Endothelial cell of umbilical vein (primary cell): ENCODE measurements at regions not wholly inside any gene's neighbourhood (a gene's known extent, or its start where the extent isn't known, plus 50 kb on each side); places are given as distances from the start of the nearest gene placed in this dataset.

Experiments used
- BruUV-seq: library from RNA; stranded (reverse); fragments of 400-500 nt; replicated peaks from 2 replicates; lab custom pipeline; 2021; lab: Mats Ljungman, UMichigan
- CTCF ChIA-PET: fragments of 300-600, 350-600 bp; sonication (Branson Sonifier 250); formaldehyde crosslinking; loops from one replicate; lab custom pipeline; 2021; ENCODE audit warnings: antibody characterized with exemption, inconsistent platforms; lab: Charles Lee
- POLR2A ChIA-PET: fragments of 300-600, 350-600 bp; sonication (Branson Sonifier 250); formaldehyde crosslinking; loops from one replicate; lab custom pipeline; 2021; ENCODE audit warnings: antibody characterized with exemption, inconsistent platforms; lab: Charles Lee
- DNase-seq: peaks from one replicate; pipeline ENCODE4 v3.0.0-alpha.2; 2011; ENCODE audit warnings: low read depth, low spot score
- FAIRE-seq: peaks from 2 replicates; lab custom pipeline; 2011; peaks lifted over from hg19 to GRCh38; lab: Jason Lieb, UNC
- H2AFZ ChIP-seq: 2 replicates; pipeline ENCODE4 v1.6.0; 2012; ENCODE audit warnings: low read depth, low read length, control low read depth, inconsistent platforms
- H3K27ac ChIP-seq: 2 replicates; pipeline ENCODE4 v1.5.1; 2011; ENCODE audit warnings: low read depth, mild to moderate bottlenecking, control low read depth, low read length, moderate library complexity; ENCODE audit not compliant: insufficient read depth
- H3K27me3 ChIP-seq, 2 experiments: 2 replicates each; pipeline versions ENCODE4 v1.6.0 to v1.6.1; 2011; ENCODE audit warnings: low read length in 2 of 2, mixed read lengths in 1 of 2; ENCODE audit not compliant: control insufficient read depth in 2 of 2, insufficient read depth in 2 of 2
- H3K36me3 ChIP-seq, 2 experiments: 2 replicates in 1 of 2; 3 replicates in 1 of 2; pipeline ENCODE4 v1.5.1; 2011; ENCODE audit warnings: low read length in 2 of 2, mild to moderate bottlenecking in 1 of 2, moderate library complexity in 1 of 2; ENCODE audit not compliant: control insufficient read depth in 2 of 2, insufficient read depth in 2 of 2; ENCODE audit errors: extremely low read depth in 1 of 2
- H3K4me1 ChIP-seq: 3 replicates; pipeline ENCODE4 v1.5.1; 2011; ENCODE audit warnings: mild to moderate bottlenecking, low read length; ENCODE audit not compliant: control insufficient read depth, insufficient read depth; ENCODE audit errors: extremely low read depth
- H3K4me2 ChIP-seq: 2 replicates; pipeline ENCODE4 v1.6.1; 2011; ENCODE audit warnings: low read length, control low read depth, mixed read lengths; ENCODE audit not compliant: insufficient read depth
- H3K4me3 ChIP-seq, 3 experiments: fragments of 200-600 bp in 1 of 3; sonication (generic), shearing (Covaris generic) in 1 of 3; replicated peaks in 1 of 3; 2 replicates each; pipeline ENCODE4 v1.5.1; 2011 to 2016; ENCODE audit warnings: control low read depth in 3 of 3, low read length in 3 of 3, mild to moderate bottlenecking in 2 of 3, inconsistent platforms in 1 of 3, low read depth in 1 of 3, moderate library complexity in 1 of 3; ENCODE audit not compliant: insufficient read depth in 1 of 3
- H3K79me2 ChIP-seq: 2 replicates; pipeline ENCODE4 v1.6.0; 2012; ENCODE audit warnings: low read length, inconsistent platforms; ENCODE audit not compliant: control insufficient read depth, insufficient read depth
- H3K9ac ChIP-seq: replicated peaks from 2 replicates; pipeline ENCODE3; 2011; ENCODE audit warnings: low read length, control low read depth; ENCODE audit not compliant: insufficient read depth; ENCODE audit errors: extremely low read depth
- H3K9me1 ChIP-seq: replicated peaks from 3 replicates; pipeline ENCODE4 v1.6.0; 2011; ENCODE audit warnings: mild to moderate bottlenecking, low read length; ENCODE audit not compliant: control insufficient read depth, insufficient read depth; ENCODE audit errors: extremely low read depth
- H3K9me3 ChIP-seq: replicated peaks from 2 replicates; pipeline ENCODE4 v1.5.1; 2012; ENCODE audit warnings: low read length, inconsistent platforms; ENCODE audit not compliant: control insufficient read depth, insufficient read depth
- H4K20me1 ChIP-seq: replicated peaks from 2 replicates; pipeline ENCODE3; 2011; ENCODE audit warnings: mild to moderate bottlenecking, low read length; ENCODE audit not compliant: control insufficient read depth, insufficient read depth; ENCODE audit errors: extremely low read depth
- EZH2 ChIP-seq: IDR thresholded peaks from 2 replicates; pipeline ENCODE4 v1.6.1; 2012; ENCODE audit warnings: borderline replicate concordance, low read depth, mild to moderate bottlenecking, moderate library complexity, low read length, inconsistent platforms; ENCODE audit not compliant: severe bottlenecking
- FOS ChIP-seq: IDR thresholded peaks from 2 replicates; pipeline ENCODE4 v1.6.1; 2011; ENCODE audit warnings: mild to moderate bottlenecking, low read length, moderate library complexity, borderline replicate concordance; ENCODE audit not compliant: insufficient read depth
- JUN ChIP-seq: IDR thresholded peaks from 2 replicates; pipeline ENCODE4 v1.6.1; 2011; ENCODE audit warnings: borderline replicate concordance, low read depth; ENCODE audit not compliant: insufficient read length, insufficient read depth
- MYC ChIP-seq: IDR thresholded peaks from one replicate; pipeline ENCODE4 v1.6.1; 2011; ENCODE audit warnings: mild to moderate bottlenecking, low read depth, low read length
- POLR2A ChIP-seq: IDR thresholded peaks from 2 replicates; pipeline ENCODE4 v1.6.1; 2012; ENCODE audit warnings: low read depth, mild to moderate bottlenecking, control low read depth, low read length
- dilution Hi-C: fragments of 300-500 bp; cut with MboI; formaldehyde crosslinking; loops from one replicate; pipeline ENCODE4 v1.15.0; 2019; ENCODE audit warnings: low sequenced_read_pairs; ENCODE audit not compliant: extremely low pct_ligation_motif_present
- intact Hi-C: fragments of 100-400 bp; cut with micrococcal nuclease; formaldehyde crosslinking; loops from one replicate; pipeline ENCODE4 v1.10.0; 2022
- TF ChIP-seq, protein P1 (sequence below), 2 donors: IDR thresholded peaks; 1 replicate in 1 of 2; 2 replicates in 1 of 2; pipeline ENCODE4 v1.5.1; 2011; ENCODE audit warnings: low read length in 2 of 2, mild to moderate bottlenecking in 2 of 2, moderate library complexity in 2 of 2, control low read depth in 1 of 2, inconsistent platforms in 1 of 2, low read depth in 1 of 2; ENCODE audit not compliant: insufficient read depth in 1 of 2; ENCODE audit errors: extremely low read depth in 1 of 2

DNA sequence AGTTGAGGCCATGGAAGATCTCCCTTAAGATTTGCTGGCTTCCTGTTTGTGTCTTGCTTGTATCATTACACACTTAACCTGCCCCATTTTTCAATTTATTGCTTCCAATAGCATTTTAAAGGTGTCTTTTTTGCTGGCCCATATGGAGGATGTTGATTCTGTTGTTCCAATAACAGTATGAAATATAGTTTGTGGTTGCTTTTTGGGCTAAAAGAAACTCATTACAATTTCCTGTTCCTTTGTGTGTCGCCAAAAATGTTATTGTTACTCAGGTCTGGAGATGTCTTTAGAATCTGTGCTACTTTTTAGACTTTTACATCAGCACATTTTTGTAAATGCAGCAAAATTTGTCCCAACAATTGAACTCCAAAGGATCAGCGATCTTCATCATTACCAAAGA is 234.0 kb upstream of the ITGA4 start:
- ChIA-PET CTCF (no interaction called here), POLR2A (no interaction called here)
- DNase-seq (no peak), FAIRE-seq (no peak)
- BruUV-seq = no TSS peak
- no peaks in the 10 kb centered on the region for H3K9me1 ChIP-seq
- H3K4me2 ChIP-seq = no peak overlapping the region
- H3K27ac ChIP-seq = no peak overlapping the region
- H3K9ac ChIP-seq = no peak overlapping the region
- no peaks in the 10 kb centered on the region for H3K27me3 ChIP-seq
- dilution Hi-C loops (no loop called here), intact Hi-C loops (no loop called here)
- no peak overlapping the region for H2AFZ ChIP-seq
- H4K20me1 ChIP-seq = no peaks in the 10 kb centered on the region
- no peak overlapping the region for H3K4me3 ChIP-seq
- H3K79me2 ChIP-seq = no peaks in the 10 kb centered on the region
- TF ChIP-seq POLR2A = no peak
- TF ChIP-seq, protein P1, sequence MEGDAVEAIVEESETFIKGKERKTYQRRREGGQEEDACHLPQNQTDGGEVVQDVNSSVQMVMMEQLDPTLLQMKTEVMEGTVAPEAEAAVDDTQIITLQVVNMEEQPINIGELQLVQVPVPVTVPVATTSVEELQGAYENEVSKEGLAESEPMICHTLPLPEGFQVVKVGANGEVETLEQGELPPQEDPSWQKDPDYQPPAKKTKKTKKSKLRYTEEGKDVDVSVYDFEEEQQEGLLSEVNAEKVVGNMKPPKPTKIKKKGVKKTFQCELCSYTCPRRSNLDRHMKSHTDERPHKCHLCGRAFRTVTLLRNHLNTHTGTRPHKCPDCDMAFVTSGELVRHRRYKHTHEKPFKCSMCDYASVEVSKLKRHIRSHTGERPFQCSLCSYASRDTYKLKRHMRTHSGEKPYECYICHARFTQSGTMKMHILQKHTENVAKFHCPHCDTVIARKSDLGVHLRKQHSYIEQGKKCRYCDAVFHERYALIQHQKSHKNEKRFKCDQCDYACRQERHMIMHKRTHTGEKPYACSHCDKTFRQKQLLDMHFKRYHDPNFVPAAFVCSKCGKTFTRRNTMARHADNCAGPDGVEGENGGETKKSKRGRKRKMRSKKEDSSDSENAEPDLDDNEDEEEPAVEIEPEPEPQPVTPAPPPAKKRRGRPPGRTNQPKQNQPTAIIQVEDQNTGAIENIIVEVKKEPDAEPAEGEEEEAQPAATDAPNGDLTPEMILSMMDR (IDR thresholded peaks at IDR 0.05; ENCODE audit: extremely low read depth in 1 of 2, insufficient read depth in 1 of 2, low read depth in 1 of 2, low read length in 2 of 2) = no peak
- no peaks in the 10 kb centered on the region for H3K9me3 ChIP-seq
- H3K4me1 ChIP-seq = no peaks in the 10 kb centered on the region
- H3K36me3 ChIP-seq = no peaks in the 10 kb centered on the region

DNA sequence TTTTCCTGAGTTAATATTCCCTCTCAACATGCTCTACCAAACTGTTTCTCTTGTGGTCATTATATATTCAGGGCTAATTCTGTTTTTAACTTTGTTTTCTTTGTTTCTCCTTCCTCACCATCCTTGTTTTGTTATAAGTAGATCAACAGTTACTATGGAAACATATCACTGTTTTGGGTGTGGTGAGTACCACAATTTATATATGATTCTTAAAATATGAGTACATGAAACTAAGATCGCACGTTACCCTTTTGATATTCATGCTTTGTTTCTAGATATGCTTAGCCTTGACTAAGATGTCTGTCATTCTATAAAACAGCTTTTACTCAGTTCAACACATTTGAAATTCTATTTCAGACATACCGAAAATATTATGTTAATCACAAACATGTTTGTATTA is 232.3 kb upstream of the ITGA4 start:
- Histone ChIP-seq H3K27ac (no peak overlapping the region), H3K79me2 (no peaks in the 10 kb centered on the region), H3K36me3 (no peaks in the 10 kb centered on the region), H4K20me1 (no peaks in the 10 kb centered on the region), H3K4me1 (no peaks in the 10 kb centered on the region), H3K4me2 (no peak overlapping the region), H3K9me3 (no peaks in the 10 kb centered on the region), H2AFZ (no peak overlapping the region), H3K27me3 (no peaks in the 10 kb centered on the region), H3K4me3 (no peak overlapping the region), H3K9me1 (no peaks in the 10 kb centered on the region), H3K9ac (no peak overlapping the region)
- ChIA-PET CTCF (no interaction called here), POLR2A (no interaction called here)
- no TSS peak for BruUV-seq
- FAIRE-seq (no peak), DNase-seq (no peak)
- intact Hi-C loops = no loop called here
- no peak for TF ChIP-seq JUN
- no peak for TF ChIP-seq MYC
- no peak for TF ChIP-seq EZH2
- no peak for TF ChIP-seq FOS
- dilution Hi-C loops = no loop called here
